HL-60 (cell line): ENCODE measurements at regions not wholly inside any gene's neighbourhood (a gene's known extent, or its start where the extent isn't known, plus 50 kb on each side); places are given as distances from the start of the nearest gene placed in this dataset.

Source experiments
- CTCF ChIP-seq: IDR thresholded peaks from one replicate; pipeline ENCODE4 v1.5.1; 2011; ENCODE audit warnings: low read length, control low read depth, inconsistent platforms; ENCODE audit not compliant: insufficient read depth
- GABPA ChIP-seq: IDR thresholded peaks from 2 replicates; pipeline ENCODE4 v1.6.1; 2012; ENCODE audit warnings: low read depth
- POLR2AphosphoS5 ChIP-seq: IDR thresholded peaks from 2 replicates; pipeline ENCODE4 v1.6.1; 2012; ENCODE audit warnings: low read depth
- SPI1 ChIP-seq: IDR thresholded peaks from 2 replicates; pipeline ENCODE4 v1.6.1; 2012; ENCODE audit warnings: low read depth, mild to moderate bottlenecking, borderline replicate concordance

- TF ChIP-seq CTCF (no peak), GABPA (no peak), SPI1 (no peak), POLR2AphosphoS5 (no peak)
These were observed 122.9 kb upstream of the ELAC2 start for GRCh38 chr17:13140750-13141149.
